OCI-LY7 (cell line): ENCODE measurements at regions not wholly inside any gene's neighbourhood (a gene's known extent, or its start where the extent isn't known, plus 50 kb on each side); places are given as distances from the start of the nearest gene placed in this dataset.

ENCODE experiments used
- BruUV-seq: library from RNA; stranded (reverse); fragments of 400-500 nt; replicated peaks from 2 replicates; lab custom pipeline; 2021; lab: Mats Ljungman, UMichigan
- CTCF ChIA-PET: fragments of 300-600 bp; sonication (Branson Sonifier 250); formaldehyde crosslinking; loops from one replicate; lab custom pipeline; 2022; ENCODE audit warnings: antibody characterized with exemption; ENCODE audit not compliant: unreplicated experiment; lab: Charles Lee
- POLR2A ChIA-PET: fragments of 300-600 bp; sonication (Branson Sonifier 250); formaldehyde crosslinking; loops from one replicate; lab custom pipeline; 2022; ENCODE audit warnings: antibody characterized with exemption; lab: Charles Lee
- DNase-seq: peaks from one replicate; pipeline ENCODE4 v3.0.0-alpha.2; 2015; ENCODE audit warnings: low spot score
- H2AFZ ChIP-seq: fragments of 200-600 bp; sonication (generic), shearing (Covaris generic); 2 replicates; pipeline ENCODE4 v1.6.1; 2014; ENCODE audit warnings: mild to moderate bottlenecking, antibody characterized with exemption, low read length, moderate library complexity
- H3K27ac ChIP-seq: fragments of 200-600 bp; sonication (generic); 2 replicates; pipeline ENCODE4 v1.5.1; 2014; ENCODE audit warnings: mixed run types, low read depth, mild to moderate bottlenecking, moderate library complexity, low read length, inconsistent platforms; ENCODE audit not compliant: poor library complexity, severe bottlenecking
- H3K36me3 ChIP-seq: fragments of 200-600 bp; sonication (generic); 2 replicates; pipeline ENCODE4 v1.6.1; 2014; ENCODE audit warnings: mild to moderate bottlenecking, antibody characterized with exemption, low read length, moderate library complexity, mixed read lengths; ENCODE audit not compliant: insufficient read depth
- H3K4me1 ChIP-seq: fragments of 200-600 bp; sonication (generic); 2 replicates; pipeline ENCODE4 v1.5.1; 2014; ENCODE audit warnings: mild to moderate bottlenecking, low read length; ENCODE audit not compliant: insufficient read depth, poor library complexity, severe bottlenecking
- H3K4me2 ChIP-seq: fragments of 200-600 bp; sonication (generic); 2 replicates; pipeline ENCODE4 v1.6.1; 2014; ENCODE audit warnings: mild to moderate bottlenecking, low read length
- H3K4me3 ChIP-seq: fragments of 200-600 bp; sonication (generic); 2 replicates; pipeline ENCODE4 v1.5.1; 2014; ENCODE audit warnings: mild to moderate bottlenecking, low read depth, low read length; ENCODE audit not compliant: poor library complexity, severe bottlenecking
- H3K79me2 ChIP-seq: fragments of 200-600 bp; sonication (generic); 2 replicates; pipeline ENCODE4 v1.6.1; 2016; ENCODE audit warnings: low read depth, mild to moderate bottlenecking, low read length, moderate library complexity, mixed read lengths; ENCODE audit not compliant: insufficient read depth
- H3K9me2 ChIP-seq: fragments of 200-600 bp; sonication (generic); 2 replicates; pipeline ENCODE4 v1.6.1; 2016; ENCODE audit warnings: mild to moderate bottlenecking, low read length, mixed read lengths; ENCODE audit not compliant: insufficient read depth
- H3K9me3 ChIP-seq: fragments of 200-600 bp; sonication (generic); 2 replicates; pipeline ENCODE4 v1.6.1; 2014; ENCODE audit warnings: mild to moderate bottlenecking, mixed run types, low read length, mixed read lengths
- H4K20me1 ChIP-seq: fragments of 200-600 bp; sonication (generic); 2 replicates; pipeline ENCODE4 v1.6.1; 2014; ENCODE audit warnings: mild to moderate bottlenecking, antibody characterized with exemption, low read length, moderate library complexity, mixed read lengths; ENCODE audit not compliant: insufficient read depth
- CTCF ChIP-seq: fragments of 200-600 bp; sonication (generic); conservative IDR thresholded peaks from 2 replicates; pipeline ENCODE4 v1.5.1; 2014; ENCODE audit warnings: mild to moderate bottlenecking, antibody characterized with exemption, low read length, moderate library complexity, mixed read lengths
- EZH2phosphoT487 ChIP-seq: fragments of 200-600 bp; sonication (generic); IDR thresholded peaks from 2 replicates; pipeline ENCODE4 v1.6.1; 2018; ENCODE audit warnings: low read depth, borderline replicate concordance, mild to moderate bottlenecking, mixed run types, antibody characterized with exemption, low read length, moderate library complexity, mixed read lengths
- intact Hi-C: fragments of 100-400 bp; cut with micrococcal nuclease; formaldehyde crosslinking; loops from one replicate; pipeline ENCODE4 v1.10.0; 2022; ENCODE audit not compliant: unreplicated experiment

GRCh38 chrX:82912382-82912781 lies 595.7 kb upstream of the POU3F4 start:
- no TSS peak for BruUV-seq
- Histone ChIP-seq H3K9me2 (no peaks in the 10 kb centered on the region), H3K27ac (no peak overlapping the region), H3K4me2 (no peak overlapping the region), H3K9me3 (no peaks in the 10 kb centered on the region), H4K20me1 (no peaks in the 10 kb centered on the region), H3K4me1 (no peaks in the 10 kb centered on the region), H2AFZ (no peak overlapping the region), H3K36me3 (no peaks in the 10 kb centered on the region), H3K4me3 (no peak overlapping the region), H3K79me2 (no peaks in the 10 kb centered on the region)
- ChIA-PET CTCF (no interaction called here), POLR2A (no interaction called here)
- intact Hi-C loops, result no loop called here
- TF ChIP-seq CTCF (no peak), EZH2phosphoT487 (no peak)
- DNase-seq, result no peak

GRCh38 chrX:82934980-82935379 lies 573.1 kb upstream of the POU3F4 start:
- H3K4me2 ChIP-seq, result no peak overlapping the region
- H3K9me2 ChIP-seq, result no peaks in the 10 kb centered on the region
- no peak overlapping the region for H3K4me3 ChIP-seq
- H3K4me1 ChIP-seq, result no peaks in the 10 kb centered on the region
- POLR2A ChIA-PET, result no interaction called here
- no peaks in the 10 kb centered on the region for H4K20me1 ChIP-seq
- TF ChIP-seq EZH2phosphoT487 (no peak), CTCF (no peak)
- CTCF ChIA-PET, result no interaction called here
- H3K27ac ChIP-seq, result no peak overlapping the region
- intact Hi-C loops, result no loop called here
- no TSS peak for BruUV-seq
- no peak overlapping the region for H2AFZ ChIP-seq
- no peaks in the 10 kb centered on the region for H3K79me2 ChIP-seq
- H3K9me3 ChIP-seq, result no peaks in the 10 kb centered on the region
- no peaks in the 10 kb centered on the region for H3K36me3 ChIP-seq
- no peak for DNase-seq

- no TSS peak for BruUV-seq
- no peaks in the 10 kb centered on the region for H3K9me3 ChIP-seq
- H4K20me1 ChIP-seq, result no peaks in the 10 kb centered on the region
- no peaks in the 10 kb centered on the region for H3K4me1 ChIP-seq
- TF ChIP-seq EZH2phosphoT487, result no peak
- no peak for TF ChIP-seq CTCF
- no peak overlapping the region for H3K4me3 ChIP-seq
- ChIA-PET CTCF (no interaction called here), POLR2A (no interaction called here)
- H3K4me2 ChIP-seq, result no peak overlapping the region
- H3K9me2 ChIP-seq, result no peaks in the 10 kb centered on the region
- no peaks in the 10 kb centered on the region for H3K36me3 ChIP-seq
- H3K27ac ChIP-seq, result no peak overlapping the region
- H3K79me2 ChIP-seq, result no peaks in the 10 kb centered on the region
- H2AFZ ChIP-seq, result no peak overlapping the region
- DNase-seq, result no peak
- intact Hi-C loops, result no loop called here
Observed at GRCh38 chrX:82945332-82945731, 562.8 kb upstream of the POU3F4 start.
